ENCODE measurements at regions not wholly inside any gene's neighbourhood (a gene's known extent, or its start where the extent isn't known, plus 50 kb on each side); places are given as distances from the start of the nearest gene placed in this dataset.

- TF ChIP-seq CTCF (conservative IDR thresholded peaks at IDR 0.05; ENCODE audit: low read depth in 2 of 2) (no peak), EZH2 (IDR thresholded peaks at IDR 0.05; ENCODE audit: low read depth, unreplicated experiment) (no peak), ZNF114 (CRISPR knock-in tag; IDR thresholded peaks at IDR 0.05) (no peak), POLR2AphosphoS5 (IDR thresholded peaks at IDR 0.05; ENCODE audit: low read depth) (no peak), ZNF331 (CRISPR knock-in tag; IDR thresholded peaks at IDR 0.05; ENCODE audit: low read depth) (no peak), JUNB (IDR thresholded peaks at IDR 0.05; ENCODE audit: unreplicated experiment) (no peak), CREB1 (CRISPR knock-in tag; IDR thresholded peaks at IDR 0.05; ENCODE audit: low read depth) (no peak), REST (IDR thresholded peaks at IDR 0.05; ENCODE audit: unreplicated experiment) (no peak), EZH2phosphoT487 (IDR thresholded peaks at IDR 0.05; ENCODE audit: unreplicated experiment) (no peak), STAT1 (IDR thresholded peaks at IDR 0.05; ENCODE audit: unreplicated experiment) (no peak)
These were observed 186.9 kb downstream of the FOXB1 start for GRCh38 chr15:60191016-60191415.
